HG02759 (cell line): ENCODE measurements at regions not wholly inside any gene's neighbourhood (a gene's known extent, or its start where the extent isn't known, plus 50 kb on each side); places are given as distances from the start of the nearest gene placed in this dataset.

Experiments used
- ATAC-seq: cut with Tn5 transposase; IDR thresholded peaks from one replicate; pipeline ENCODE4 v1.9.1; 2021; ENCODE audit warnings: mild to moderate bottlenecking, moderate library complexity; ENCODE audit not compliant: unreplicated experiment

- no peak for ATAC-seq
Measured at GRCh38 chr12:90899456-90900182, 55.4 kb downstream of the CCER1 start.

- ATAC-seq, result no peak
Measured at GRCh38 chr12:90897986-90898385, 57.0 kb downstream of the CCER1 start.

GRCh38 chr12:90897316-90897715 lies 57.7 kb downstream of the CCER1 start:
- ATAC-seq, result no peak

GRCh38 chr12:90896821-90897220 lies 58.2 kb downstream of the CCER1 start:
- ATAC-seq, result no peak

- ATAC-seq, result no peak
Measured at GRCh38 chr12:90896164-90896563, 58.8 kb downstream of the CCER1 start.

GRCh38 chr12:90888316-90888715 lies 66.7 kb downstream of the CCER1 start:
- no peak for ATAC-seq

- no peak for ATAC-seq
Measured at GRCh38 chr12:90883456-90883855, 71.5 kb downstream of the CCER1 start.

GRCh38 chr12:90871726-90872096 lies 83.3 kb downstream of the CCER1 start:
- no peak for ATAC-seq

- ATAC-seq, result no peak
Measured at GRCh38 chr12:90870971-90871725, 83.8 kb downstream of the CCER1 start.

- ATAC-seq, result no peak
Measured at GRCh38 chr12:90868626-90869025, 86.3 kb downstream of the CCER1 start.

- no peak for ATAC-seq
Measured at GRCh38 chr12:90859591-90859990, 95.4 kb downstream of the CCER1 start.

- ATAC-seq, result peak; percentile 40
Measured at GRCh38 chr12:90858252-90858651, 96.7 kb downstream of the CCER1 start.

- no peak for ATAC-seq
Measured at GRCh38 chr12:90855534-90855933, 99.4 kb downstream of the CCER1 start.

GRCh38 chr12:90854136-90854689 lies 100.8 kb downstream of the CCER1 start:
- ATAC-seq, result peak; percentile 81

- ATAC-seq, result no peak
Measured at GRCh38 chr12:90851800-90852718, 102.9 kb downstream of the CCER1 start.

GRCh38 chr12:90842477-90842876 lies 112.5 kb downstream of the CCER1 start:
- ATAC-seq, result no peak

- no peak for ATAC-seq
Measured at GRCh38 chr12:90841336-90841735, 113.6 kb downstream of the CCER1 start.

- no peak for ATAC-seq
Measured at GRCh38 chr12:90839346-90839745, 115.6 kb downstream of the CCER1 start.

- no peak for ATAC-seq
Measured at GRCh38 chr12:90836689-90837088, 118.3 kb downstream of the CCER1 start.

GRCh38 chr12:90833228-90833627 lies 121.7 kb downstream of the CCER1 start:
- no peak for ATAC-seq

- ATAC-seq, result no peak
Measured at GRCh38 chr12:90832427-90832826, 122.5 kb downstream of the CCER1 start.
